NT2/D1 (cell line): ENCODE measurements at regions not wholly inside any gene's neighbourhood (a gene's known extent, or its start where the extent isn't known, plus 50 kb on each side); places are given as distances from the start of the nearest gene placed in this dataset.

Experiments
- YY1 ChIP-seq: IDR thresholded peaks from 2 replicates; pipeline ENCODE4 v1.6.1; 2011; ENCODE audit not compliant: insufficient read length, insufficient read depth
- ZNF274 ChIP-seq: IDR thresholded peaks from 2 replicates; pipeline ENCODE4 v1.6.1; 2011; ENCODE audit warnings: mild to moderate bottlenecking, low read depth, low read length

DNA sequence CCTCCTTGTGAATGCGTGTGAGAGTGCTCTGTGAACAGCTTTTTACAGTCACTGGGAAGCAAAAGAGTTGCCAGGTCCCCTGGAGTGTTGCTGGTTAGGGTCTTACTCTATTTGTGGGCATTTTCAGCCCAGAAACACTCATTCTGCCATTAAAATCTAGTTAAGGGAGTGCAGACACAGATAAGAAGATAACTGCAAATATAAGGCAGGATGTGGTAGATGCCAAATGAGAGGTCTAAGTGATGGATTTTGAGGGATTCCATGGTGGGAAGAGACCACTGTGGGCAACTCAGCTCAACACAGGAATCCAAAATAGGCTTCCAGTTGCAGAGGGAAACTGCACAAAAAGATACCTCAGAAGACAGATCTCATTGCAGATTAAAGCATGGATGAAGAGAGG lies 54.5 kb upstream of the KL start:
- TF ChIP-seq ZNF274 (no peak), YY1 (no peak)
